Esophagus muscularis mucosa (tissue), 4 donors: ENCODE measurements at regions not wholly inside any gene's neighbourhood (a gene's known extent, or its start where the extent isn't known, plus 50 kb on each side); places are given as distances from the start of the nearest gene placed in this dataset.

Experiments used
- DNase-seq: peaks from one replicate; pipeline ENCODE4 v3.0.0-alpha.2; 2017; ENCODE audit errors: extremely low spot score
- H3K27ac ChIP-seq, 4 donors: fragments of 200-600 bp; sonication (generic); replicated peaks in 1 of 4; 1 replicate in 3 of 4; 2 replicates in 1 of 4; pipeline ENCODE4 v1.5.1; 2016 to 2019; ENCODE audit warnings: mild to moderate bottlenecking in 1 of 4
- H3K27me3 ChIP-seq, 4 donors: fragments of 200-600 bp; sonication (generic); one replicate each; pipeline versions ENCODE4 v1.5.1 to v1.6.0; 2016 to 2019
- H3K36me3 ChIP-seq, 4 donors: fragments of 200-600 bp; sonication (generic); one replicate each; pipeline ENCODE4 v1.5.1; 2016 to 2019
- H3K4me1 ChIP-seq, 4 donors: fragments of 200-600 bp; sonication (generic); one replicate each; pipeline ENCODE4 v1.5.1; 2016 to 2019
- H3K4me3 ChIP-seq, 4 donors: fragments of 200-600 bp; sonication (generic); 1 replicate in 2 of 4; 2 replicates in 2 of 4; pipeline ENCODE4 v1.5.1; 2016 to 2019; ENCODE audit warnings: mild to moderate bottlenecking in 4 of 4, moderate library complexity in 1 of 4
- H3K9me3 ChIP-seq, 4 donors: fragments of 200-600 bp; sonication (generic); 1 replicate in 3 of 4; 2 replicates in 1 of 4; pipeline ENCODE4 v1.5.1; 2016 to 2019
- CTCF ChIP-seq, 3 experiments: fragments of 200-600 bp in 2 of 3; fragments of 450-650 bp in 1 of 3; sonication (generic) in 2 of 3; IDR thresholded peaks; one replicate each; pipeline ENCODE4 v1.5.1; 2017 to 2019; ENCODE audit warnings: antibody characterized with exemption in 3 of 3, mild to moderate bottlenecking in 2 of 3, moderate library complexity in 1 of 3
- EP300 ChIP-seq: sonication (generic); formaldehyde crosslinking; IDR thresholded peaks from one replicate; pipeline ENCODE4 v1.6.1; 2017; ENCODE audit warnings: antibody characterized with exemption
- POLR2A ChIP-seq: fragments of 450-650 bp; IDR thresholded peaks from one replicate; pipeline ENCODE4 v1.6.1; 2017; ENCODE audit warnings: antibody characterized with exemption, moderate library complexity, mild to moderate bottlenecking, low read depth
- POLR2AphosphoS5 ChIP-seq, 2 donors: sonication (generic); formaldehyde crosslinking; IDR thresholded peaks; one replicate each; pipeline ENCODE4 v1.6.1; 2017; ENCODE audit warnings: antibody characterized with exemption in 2 of 2
- WGBS: methylation state at CpG from one replicate; pipeline ENCODE4 v1.1.5; 2018; 5-methylcytosine and 5-hydroxymethylcytosine counted together
- intact Hi-C: fragments of 100-400 bp; cut with DNase I; formaldehyde crosslinking; loops from one replicate; pipeline ENCODE4 v1.15.1; 2023

DNA sequence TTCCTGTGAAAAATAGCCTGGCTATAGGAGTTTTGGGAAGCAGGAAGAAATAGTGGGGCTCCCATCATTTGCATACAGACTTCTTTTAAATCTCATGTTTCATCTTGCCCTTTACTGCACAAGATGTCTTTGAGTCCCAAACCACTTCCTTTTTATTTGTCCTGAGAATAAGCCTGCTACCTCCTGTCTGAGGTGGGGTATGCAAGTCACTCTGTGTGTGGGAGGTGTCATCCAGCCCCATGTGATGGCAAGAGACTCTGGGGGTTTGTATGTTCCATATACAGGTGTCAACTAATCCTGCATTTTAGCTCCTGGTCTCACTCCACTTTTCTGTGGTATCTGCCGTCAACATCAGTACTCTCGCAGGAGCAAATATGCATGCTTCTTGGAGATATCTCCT is 102.0 kb downstream of the OTOL1 start:
- Histone ChIP-seq H3K4me1 (no peaks in the 10 kb centered on the region), H3K4me3 (no peak overlapping the region), H3K27ac (no peak overlapping the region), H3K36me3 (no peaks in the 10 kb centered on the region), H3K9me3 (no peaks in the 10 kb centered on the region), H3K27me3 (no peaks in the 10 kb centered on the region)
- WGBS: 100% methylated on average over 2 of the region's 2 CpGs
- intact Hi-C loops: no loop called here
- TF ChIP-seq POLR2AphosphoS5 (IDR thresholded peaks at IDR 0.05): no peak
- TF ChIP-seq CTCF (IDR thresholded peaks at IDR 0.05): no peak
- no peak for TF ChIP-seq EP300
- TF ChIP-seq POLR2A: no peak
- no peak for DNase-seq

- TF ChIP-seq POLR2A (no peak), CTCF (IDR thresholded peaks at IDR 0.05) (no peak), POLR2AphosphoS5 (IDR thresholded peaks at IDR 0.05) (no peak), EP300 (no peak)
- intact Hi-C loops: no loop called here
- DNase-seq: no peak
- no peaks in the 10 kb centered on the region for H3K9me3 ChIP-seq
- 40% methylated on average over 1 of the region's 1 CpG for WGBS
- no peak overlapping the region for H3K27ac ChIP-seq
- no peak overlapping the region for H3K4me3 ChIP-seq
- no peaks in the 10 kb centered on the region for H3K36me3 ChIP-seq
- H3K27me3 ChIP-seq: no peaks in the 10 kb centered on the region
- H3K4me1 ChIP-seq: no peaks in the 10 kb centered on the region
Observed at GRCh38 chr3:161599697-161600096, 103.1 kb downstream of the OTOL1 start.

DNA sequence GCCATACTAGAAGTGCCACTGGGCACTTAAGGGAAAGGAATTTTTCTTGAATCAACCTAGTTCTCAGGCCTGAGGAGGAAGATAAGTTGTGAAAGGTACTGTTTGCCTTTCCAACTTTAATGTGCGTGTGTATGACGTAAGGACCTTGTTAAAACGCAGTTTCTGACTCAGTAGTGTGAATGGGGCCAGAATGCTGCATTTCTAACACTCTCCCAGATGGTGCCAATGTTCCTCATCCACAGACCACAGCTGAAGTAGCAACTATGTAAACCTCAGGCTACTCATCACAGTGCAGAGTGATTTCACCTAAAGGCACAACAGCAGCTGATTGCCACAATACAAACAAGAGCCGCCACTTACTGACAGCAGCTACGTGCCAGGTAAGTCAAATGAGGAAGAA is 103.6 kb downstream of the OTOL1 start:
- no peak overlapping the region for H3K27ac ChIP-seq
- H3K27me3 ChIP-seq: no peaks in the 10 kb centered on the region
- H3K4me1 ChIP-seq: no peaks in the 10 kb centered on the region
- H3K4me3 ChIP-seq: no peak overlapping the region
- H3K9me3 ChIP-seq: no peaks in the 10 kb centered on the region
- H3K36me3 ChIP-seq: no peaks in the 10 kb centered on the region
- intact Hi-C loops: no loop called here
- DNase-seq: no peak
- WGBS: 90% methylated on average over 5 of the region's 5 CpGs
- no peak for TF ChIP-seq EP300
- no peak for TF ChIP-seq POLR2A
- TF ChIP-seq CTCF (IDR thresholded peaks at IDR 0.05): no peak
- no peak for TF ChIP-seq POLR2AphosphoS5 (IDR thresholded peaks at IDR 0.05)

GRCh38 chr3:161602475-161602874 is 105.9 kb downstream of the OTOL1 start:
- Histone ChIP-seq H3K27me3 (no peaks in the 10 kb centered on the region), H3K4me3 (no peak overlapping the region), H3K36me3 (no peaks in the 10 kb centered on the region), H3K27ac (no peak overlapping the region), H3K9me3 (no peaks in the 10 kb centered on the region), H3K4me1 (no peaks in the 10 kb centered on the region)
- 83% methylated on average over 1 of the region's 1 CpG for WGBS
- TF ChIP-seq CTCF (IDR thresholded peaks at IDR 0.05): no peak
- no peak for DNase-seq
- intact Hi-C loops: no loop called here

DNA sequence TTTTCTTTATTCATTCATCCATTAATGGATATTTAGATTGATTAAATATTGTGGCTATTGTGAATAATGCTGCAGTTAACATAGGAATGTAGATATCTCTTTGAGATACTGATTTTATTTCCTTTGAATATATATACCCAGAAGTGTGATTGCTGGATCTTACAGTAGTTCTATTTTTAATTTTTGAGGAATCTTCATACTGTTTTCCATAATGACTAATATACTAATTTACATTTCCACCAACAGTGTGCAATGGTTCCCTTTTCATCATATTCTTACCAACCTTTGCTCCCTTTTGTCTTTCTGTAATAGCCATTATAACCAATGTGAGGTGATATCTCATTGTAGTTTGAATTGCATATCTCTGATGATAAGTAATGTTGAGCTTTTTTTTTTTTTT is 106.3 kb downstream of the OTOL1 start:
- intact Hi-C loops: no loop called here

More for the DNA sequence above, 106.3 kb downstream of the OTOL1 start:
- DNase-seq: no peak
- Histone ChIP-seq H3K9me3 (no peaks in the 10 kb centered on the region), H3K27me3 (no peaks in the 10 kb centered on the region), H3K4me3 (no peak overlapping the region), H3K27ac (no peak overlapping the region), H3K4me1 (no peaks in the 10 kb centered on the region), H3K36me3 (no peaks in the 10 kb centered on the region)
- TF ChIP-seq POLR2AphosphoS5 (IDR thresholded peaks at IDR 0.05) (no peak), POLR2A (no peak), EP300 (no peak), CTCF (IDR thresholded peaks at IDR 0.05) (no peak)
